RWPE1 (cell line): ENCODE measurements at regions not wholly inside any gene's neighbourhood (a gene's known extent, or its start where the extent isn't known, plus 50 kb on each side); places are given as distances from the start of the nearest gene placed in this dataset.

Experiments
- CTCF ChIA-PET: fragments of 350-600 bp; sonication (Branson Sonifier 250); formaldehyde crosslinking; extraction: SDS; loops from one replicate; lab custom pipeline; 2021; lab: Yijun Ruan, JAX
- POLR2A ChIA-PET: fragments of 400-600 bp; formaldehyde crosslinking; extraction: SDS; loops from one replicate; lab custom pipeline; 2020; ENCODE audit warnings: antibody characterized with exemption; ENCODE audit not compliant: low non-redundant PET; lab: Yijun Ruan, JAX
- DNase-seq: peaks from one replicate; pipeline ENCODE4 v3.0.0; 2012; ENCODE audit warnings: low spot score
- H3K27ac ChIP-seq: fragments of 450-650 bp; 2 replicates; pipeline ENCODE4 v1.5.1; 2017
- TF ChIP-seq, protein P1 (sequence below): fragments of 450-650 bp; conservative IDR thresholded peaks from 2 replicates; pipeline ENCODE4 v1.5.1; 2017; ENCODE audit warnings: low read depth, mild to moderate bottlenecking

DNA sequence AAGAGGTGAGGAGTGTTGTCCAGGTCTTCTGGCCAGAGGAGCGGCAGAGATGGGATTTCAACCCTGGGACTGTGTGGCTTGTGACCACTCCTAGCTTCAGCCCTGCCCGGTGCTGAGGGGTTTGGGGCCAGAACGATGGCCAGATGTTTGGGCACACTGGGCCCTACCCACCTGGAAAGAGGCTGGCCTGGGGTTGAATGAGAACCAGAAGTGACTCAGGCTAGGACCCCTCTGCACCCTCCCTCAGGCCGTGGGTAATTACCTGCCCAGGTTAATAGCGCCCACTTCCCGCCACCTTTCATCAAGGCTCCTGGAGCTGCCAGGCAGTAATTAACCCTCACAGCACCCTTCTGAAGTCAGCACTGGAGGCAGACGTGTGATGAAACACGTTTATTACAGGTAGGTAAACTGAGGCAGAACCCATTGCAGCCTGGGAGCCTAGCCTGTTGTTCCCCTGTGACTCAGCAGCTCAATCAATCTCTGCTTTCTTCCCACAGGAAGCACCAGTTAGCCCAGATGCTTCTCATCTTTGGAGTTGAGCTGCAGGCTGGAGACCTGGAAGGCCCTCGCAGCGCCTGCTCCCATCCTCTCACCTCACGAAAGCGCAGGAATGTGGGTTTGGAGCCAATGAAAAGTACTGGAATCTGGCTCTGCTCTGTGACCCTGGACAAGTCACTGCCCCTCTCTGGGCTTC, 120.8 kb downstream of the CEBPB start:
- peak overlapping the region; percentile 91 for H3K27ac ChIP-seq
- ChIA-PET CTCF (interaction anchor here (0.6 kb wide), 1 partner anchor 123 kb away, joined by 3 read pairs; no protein-coding TSS in a partner anchor), POLR2A (no interaction called here)
- TF ChIP-seq, protein P1, sequence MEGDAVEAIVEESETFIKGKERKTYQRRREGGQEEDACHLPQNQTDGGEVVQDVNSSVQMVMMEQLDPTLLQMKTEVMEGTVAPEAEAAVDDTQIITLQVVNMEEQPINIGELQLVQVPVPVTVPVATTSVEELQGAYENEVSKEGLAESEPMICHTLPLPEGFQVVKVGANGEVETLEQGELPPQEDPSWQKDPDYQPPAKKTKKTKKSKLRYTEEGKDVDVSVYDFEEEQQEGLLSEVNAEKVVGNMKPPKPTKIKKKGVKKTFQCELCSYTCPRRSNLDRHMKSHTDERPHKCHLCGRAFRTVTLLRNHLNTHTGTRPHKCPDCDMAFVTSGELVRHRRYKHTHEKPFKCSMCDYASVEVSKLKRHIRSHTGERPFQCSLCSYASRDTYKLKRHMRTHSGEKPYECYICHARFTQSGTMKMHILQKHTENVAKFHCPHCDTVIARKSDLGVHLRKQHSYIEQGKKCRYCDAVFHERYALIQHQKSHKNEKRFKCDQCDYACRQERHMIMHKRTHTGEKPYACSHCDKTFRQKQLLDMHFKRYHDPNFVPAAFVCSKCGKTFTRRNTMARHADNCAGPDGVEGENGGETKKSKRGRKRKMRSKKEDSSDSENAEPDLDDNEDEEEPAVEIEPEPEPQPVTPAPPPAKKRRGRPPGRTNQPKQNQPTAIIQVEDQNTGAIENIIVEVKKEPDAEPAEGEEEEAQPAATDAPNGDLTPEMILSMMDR: no peak
- DNase-seq: no peak

DNA sequence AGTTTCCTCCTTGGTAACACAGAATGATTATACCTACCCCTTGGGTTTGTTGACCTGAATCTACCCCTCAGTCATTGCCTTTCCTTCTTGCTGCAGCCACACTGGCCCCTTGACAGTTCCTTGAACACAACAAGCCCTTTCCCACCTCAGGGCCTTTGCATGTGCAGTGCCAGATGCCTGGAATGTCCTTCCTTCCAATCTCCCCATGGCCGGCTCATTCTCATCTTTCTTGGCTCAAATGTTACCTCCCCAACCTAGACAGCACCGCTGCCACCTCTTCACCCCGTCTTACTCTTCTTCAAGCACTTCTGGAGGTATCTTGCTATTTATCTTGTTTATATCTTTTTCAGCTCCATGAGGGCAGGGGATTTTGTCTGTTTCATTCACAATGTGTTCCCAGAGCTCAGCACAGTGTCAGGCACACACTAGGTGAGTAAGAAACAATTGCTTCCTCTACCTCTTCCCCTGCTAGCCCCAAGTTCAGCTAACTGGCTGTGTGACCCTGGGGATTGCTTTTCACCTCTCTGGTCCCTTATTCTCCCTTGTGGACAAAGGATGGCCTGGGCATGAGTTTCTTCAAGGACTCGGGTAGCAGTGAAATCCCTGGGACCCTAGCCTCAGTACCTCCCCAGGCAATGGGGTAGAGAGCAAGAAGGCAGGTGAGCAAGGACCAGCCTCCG, 121.5 kb downstream of the CEBPB start:
- TF ChIP-seq, protein P1: no peak
- no peak for DNase-seq
- POLR2A ChIA-PET: no interaction called here
- H3K27ac ChIP-seq: peak overlapping the region; percentile 91
- CTCF ChIA-PET: interaction anchor here (0.7 kb wide), 1 partner anchor 193 kb away, joined by 4 read pairs; no protein-coding TSS in a partner anchor

DNA sequence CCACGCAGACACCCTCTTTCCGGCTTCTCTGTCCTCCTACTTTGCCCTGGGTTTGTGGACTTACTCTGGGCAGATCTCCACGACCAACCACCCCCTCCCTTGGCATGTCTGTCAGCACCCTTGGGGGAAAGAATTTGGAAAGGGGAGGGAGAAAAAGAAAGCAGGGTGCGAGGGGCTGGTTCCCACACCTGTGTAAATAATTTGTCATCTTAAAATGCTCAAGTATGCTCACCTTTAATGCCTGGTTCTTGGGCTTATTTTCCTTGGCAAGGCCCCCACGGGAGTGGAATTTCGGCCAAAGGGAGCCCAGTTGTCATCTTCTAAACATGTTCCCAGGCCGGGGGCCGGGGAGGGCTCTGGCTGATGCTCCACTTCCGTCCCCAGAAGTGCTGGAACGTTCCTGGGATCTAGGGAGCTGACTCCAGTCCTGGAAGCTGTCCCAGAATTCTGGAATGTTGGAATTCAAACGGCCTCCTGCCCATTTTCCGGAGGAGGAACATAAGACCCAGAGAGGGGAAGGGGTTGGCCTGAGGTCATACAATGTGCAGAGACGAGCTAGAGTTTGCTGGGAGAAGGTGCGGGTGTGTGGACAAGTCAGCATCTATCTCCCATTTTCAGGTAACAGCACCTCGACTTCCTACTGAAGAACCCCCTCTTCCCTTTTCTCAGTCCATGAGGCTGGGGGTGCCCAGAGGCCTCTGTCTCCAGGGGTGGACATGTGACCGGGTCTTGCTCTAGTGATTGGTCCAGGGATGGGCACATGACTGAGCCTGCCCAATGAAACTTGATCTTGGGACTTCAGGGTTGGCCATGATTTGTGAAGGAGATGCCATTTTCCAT, 122.3 kb downstream of the CEBPB start:
- POLR2A ChIA-PET: no interaction called here
- peak; percentile 89 for DNase-seq
- CTCF ChIA-PET: interaction anchor here (0.6 to 0.7 kb wide), 2 partner anchors 15 to 193 kb away, joined by 3 to 4 read pairs; no protein-coding TSS in a partner anchor
- TF ChIP-seq, protein P1: no peak
- H3K27ac ChIP-seq: peak overlapping the region; percentile 91

DNA sequence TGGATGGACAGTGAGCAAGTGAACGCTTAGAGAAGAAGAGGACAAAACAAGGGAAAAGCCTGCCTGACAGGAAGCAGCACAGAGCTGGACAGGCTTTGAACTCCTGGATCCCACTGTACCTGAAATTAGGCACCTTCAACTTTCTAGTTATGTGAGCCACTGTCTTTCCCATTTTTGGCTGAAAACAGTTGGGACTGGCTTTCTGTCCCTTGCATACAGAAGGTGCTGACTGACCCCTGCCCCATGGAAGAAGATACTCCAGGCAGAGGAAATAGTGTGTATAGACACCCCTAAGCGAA, 122.8 kb downstream of the CEBPB start:
- H3K27ac ChIP-seq: peak overlapping the region; percentile 91
- ChIA-PET CTCF (interaction anchor here (0.6 kb wide), 1 partner anchor 15 kb away, joined by 3 read pairs; no protein-coding TSS in a partner anchor), POLR2A (no interaction called here)
- DNase-seq: no peak
- TF ChIP-seq, protein P1: no peak

DNA sequence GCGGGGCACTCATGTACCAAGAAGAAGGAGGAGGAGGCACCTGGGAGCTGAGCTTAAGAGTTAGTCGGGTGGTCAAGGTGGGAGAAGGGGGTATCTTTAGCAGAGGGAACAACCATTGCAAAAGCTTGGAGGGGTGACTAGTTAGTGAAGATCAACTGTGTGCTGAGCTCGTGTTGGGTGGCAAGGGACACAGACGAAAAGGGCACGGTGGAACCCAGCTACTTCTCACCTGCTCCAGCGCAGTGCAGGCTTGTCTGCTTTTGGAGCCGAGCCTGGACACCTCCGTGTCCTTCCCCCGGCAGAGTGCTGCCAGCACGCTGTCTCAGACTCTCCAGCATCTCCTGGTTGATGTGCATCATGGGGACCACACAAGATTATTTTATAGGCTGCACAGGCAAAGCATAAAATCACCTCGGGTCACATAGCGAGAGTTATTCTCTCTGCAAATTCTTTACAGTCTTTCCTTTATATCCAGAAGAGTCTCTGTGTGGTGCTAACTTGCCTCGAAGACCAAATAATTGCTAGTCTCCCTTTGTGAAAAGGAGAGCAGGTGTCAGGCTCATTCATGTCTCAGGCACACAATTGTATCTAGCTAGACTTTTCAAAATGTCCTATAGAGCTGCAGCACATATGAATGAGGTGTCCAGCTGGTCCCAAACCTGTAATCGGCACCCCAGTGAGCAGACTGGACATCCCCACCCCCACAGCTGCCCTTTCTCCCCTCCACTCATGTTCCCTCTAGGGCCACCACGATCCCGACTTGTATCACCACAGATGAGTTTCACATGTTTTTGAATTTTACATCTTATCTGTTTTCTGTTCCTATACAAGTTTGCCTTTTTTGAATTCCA, 123.4 kb downstream of the CEBPB start:
- ChIA-PET POLR2A (no interaction called here), CTCF (interaction anchor here (0.7 to 1.0 kb wide), 2 partner anchors 135 to 830 kb away, joined by 3 read pairs; no protein-coding TSS in a partner anchor)
- TF ChIP-seq, protein P1: no peak
- H3K27ac ChIP-seq: peak overlapping the region; percentile 91
- no peak for DNase-seq
